GM19467 (cell line): ENCODE measurements at regions not wholly inside any gene's neighbourhood (a gene's known extent, or its start where the extent isn't known, plus 50 kb on each side); places are given as distances from the start of the nearest gene placed in this dataset.

Experiments
- ATAC-seq: cut with Tn5 transposase; IDR thresholded peaks from one replicate; pipeline ENCODE4 v1.9.1; 2021; ENCODE audit warnings: mild to moderate bottlenecking, moderate library complexity; ENCODE audit not compliant: unreplicated experiment

GRCh38 chr12:132408626-132409494 is 79.5 kb upstream of the GALNT9 start:
- no peak for ATAC-seq

DNA sequence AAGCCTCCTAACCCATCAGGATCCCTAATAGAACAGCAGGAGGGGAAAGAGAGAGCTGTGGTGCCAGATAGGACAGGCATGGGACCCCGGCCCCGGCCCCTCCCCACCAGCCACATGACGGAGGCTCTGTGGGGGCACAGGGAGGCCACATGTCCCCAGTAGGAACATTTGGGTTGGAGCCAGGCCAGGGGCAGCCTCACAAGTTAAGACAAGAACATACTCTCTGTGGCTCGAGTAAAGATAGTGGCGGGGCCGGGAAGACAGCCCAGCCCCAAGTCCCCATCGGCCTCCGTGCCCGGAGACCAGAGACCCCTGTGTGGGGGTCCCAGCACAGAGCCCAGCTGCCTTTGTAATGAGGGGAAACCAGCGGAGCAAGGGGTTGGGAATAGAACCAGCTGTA is 78.6 kb upstream of the GALNT9 start:
- no peak for ATAC-seq

DNA sequence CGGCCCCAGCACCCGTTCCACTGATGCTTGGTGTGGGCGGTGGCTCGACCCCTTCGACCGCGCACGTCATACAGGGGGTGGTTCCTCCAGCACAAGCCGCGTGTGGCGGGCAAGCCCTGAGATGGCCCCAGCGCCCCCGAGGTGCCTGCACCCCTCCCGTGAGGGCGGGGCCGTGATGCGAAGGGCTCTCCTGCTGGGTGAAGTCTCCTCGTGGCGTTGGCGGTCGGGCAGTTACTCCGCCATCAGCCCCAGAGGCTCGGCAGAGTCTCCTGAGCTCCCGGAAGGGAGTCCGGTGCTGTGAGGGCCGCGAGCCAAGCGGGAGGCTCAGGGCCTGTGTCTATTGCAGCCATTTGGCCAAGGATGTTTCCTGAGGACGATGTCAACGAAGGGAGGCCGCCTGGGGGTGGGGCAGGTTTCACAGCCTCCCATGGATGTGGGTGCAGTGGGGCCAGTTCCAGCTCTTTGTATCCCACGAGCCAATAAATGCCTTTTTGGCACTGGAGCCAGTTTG is 78.1 kb upstream of the GALNT9 start:
- ATAC-seq = no peak

DNA sequence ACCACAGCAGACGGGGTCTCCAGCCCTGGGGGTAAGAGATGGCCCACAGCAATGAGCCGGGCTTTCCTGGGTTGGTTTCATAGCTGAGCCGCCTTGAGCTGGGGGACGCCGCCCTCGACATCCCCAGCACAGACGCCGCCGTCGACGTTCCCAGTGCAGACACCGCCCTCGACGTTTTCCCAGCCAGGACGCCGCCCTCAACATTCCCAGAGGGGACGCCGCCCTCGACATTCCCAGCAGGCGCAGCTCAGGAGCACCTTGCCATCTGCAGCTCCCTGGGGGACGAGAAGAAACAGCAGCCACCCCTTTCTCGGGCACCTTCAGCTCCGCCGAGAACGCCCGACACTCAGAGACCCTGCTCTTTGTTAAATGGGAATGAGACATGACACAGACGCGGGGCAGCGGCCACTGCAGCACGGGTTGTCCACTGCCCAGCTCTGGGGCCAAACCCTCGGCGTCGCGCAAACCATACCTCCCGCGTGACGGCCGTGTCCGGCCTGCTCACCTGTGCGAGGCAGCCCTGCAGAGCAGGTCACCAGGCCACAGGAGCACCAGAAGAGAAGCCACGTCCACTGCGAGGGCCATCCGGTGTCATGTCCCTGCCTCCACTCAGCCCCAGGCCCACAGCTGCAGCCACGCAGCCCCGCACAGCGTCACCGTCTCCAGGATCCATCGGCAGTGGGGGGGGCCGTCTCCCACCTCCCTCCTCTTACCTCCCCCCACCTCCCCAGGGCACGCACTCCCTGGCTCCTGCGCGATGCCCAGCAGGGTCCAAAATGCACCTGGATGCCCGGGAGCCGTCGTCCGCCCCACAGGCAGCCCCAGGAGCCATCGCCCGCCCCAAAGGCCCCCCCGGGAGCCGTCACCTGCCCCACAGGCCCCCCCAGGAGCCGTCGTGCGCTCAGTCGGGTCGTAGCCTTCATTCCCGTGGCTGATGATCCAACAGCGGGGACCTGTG is 77.4 kb upstream of the GALNT9 start:
- ATAC-seq = no peak

- no peak for ATAC-seq
These were observed 76.4 kb upstream of the GALNT9 start for GRCh38 chr12:132405742-132406251.

DNA sequence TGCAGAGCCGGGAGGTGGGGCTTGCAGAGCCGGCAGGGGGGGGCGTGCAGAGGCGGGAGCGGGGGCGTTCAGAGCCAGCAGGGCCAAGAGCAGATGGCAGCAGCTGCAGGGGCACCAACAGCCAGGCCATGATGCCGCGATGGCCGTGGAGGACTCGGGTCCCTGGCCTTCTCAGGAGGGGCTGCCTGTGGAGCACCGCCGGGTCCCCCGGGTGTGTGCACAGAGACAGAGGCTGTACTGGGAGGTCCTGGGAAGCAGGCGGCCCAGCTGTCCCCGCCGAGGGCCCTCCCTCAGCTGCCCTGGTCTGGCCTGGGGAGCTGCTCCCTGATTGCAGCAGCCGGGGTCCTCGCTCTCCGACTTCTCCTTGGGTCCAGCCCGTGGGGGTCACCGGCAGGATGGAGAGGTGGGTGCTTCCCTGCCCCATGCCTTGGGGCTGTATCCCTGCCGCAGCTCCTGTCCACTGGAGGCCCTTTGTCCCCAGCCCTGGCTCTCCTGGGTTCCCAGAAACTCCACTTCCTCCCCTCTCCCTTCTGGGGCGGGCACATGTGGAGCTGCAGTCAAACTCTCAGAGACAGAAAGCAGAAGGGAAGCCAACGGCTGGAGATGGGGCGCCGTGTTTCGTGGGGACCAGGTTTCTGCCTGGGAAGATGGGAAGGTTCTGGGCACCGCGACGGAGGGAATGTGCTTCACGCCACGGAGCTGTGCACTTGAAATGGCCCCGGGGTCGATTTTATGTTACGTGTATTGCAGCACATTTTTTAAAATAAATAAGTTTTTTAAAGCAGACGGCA is 75.8 kb upstream of the GALNT9 start:
- no peak for ATAC-seq

GRCh38 chr12:132404435-132404855 is 75.1 kb upstream of the GALNT9 start:
- no peak for ATAC-seq

- ATAC-seq = no peak
These were observed 74.4 kb upstream of the GALNT9 start for GRCh38 chr12:132403636-132404434.

DNA sequence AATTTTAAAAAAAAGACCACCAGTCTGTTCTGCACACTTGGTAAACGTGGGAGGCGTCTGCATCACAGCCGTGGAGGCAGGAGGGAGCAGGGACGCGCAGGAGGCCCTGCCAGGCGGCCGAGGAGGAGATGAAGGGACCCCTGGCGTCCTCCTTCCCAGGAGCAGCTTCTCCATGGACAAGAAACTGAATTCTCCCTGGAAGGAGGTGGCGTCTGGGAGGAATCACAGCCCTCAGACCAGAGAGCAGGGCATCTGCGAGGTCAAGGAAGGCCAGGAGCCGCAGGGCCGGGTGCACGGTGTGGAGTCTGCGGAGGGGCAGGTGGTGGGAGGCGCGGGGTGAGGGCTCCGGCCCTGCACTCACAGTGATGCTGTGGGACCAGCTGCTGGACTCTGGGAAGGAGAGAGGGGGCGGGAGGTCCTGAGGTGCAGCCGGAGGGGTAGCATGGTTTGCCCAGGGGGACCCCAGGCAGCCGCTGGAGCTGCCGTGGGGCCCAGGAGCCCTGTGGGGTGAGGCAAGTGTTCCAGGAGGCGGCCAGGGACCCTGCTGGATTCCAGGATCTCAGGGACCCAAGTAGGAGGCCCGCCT is 73.5 kb upstream of the GALNT9 start:
- no peak for ATAC-seq

GRCh38 chr12:132401982-132402381 is 72.6 kb upstream of the GALNT9 start:
- no peak for ATAC-seq

GRCh38 chr12:132400011-132400641 is 70.7 kb upstream of the GALNT9 start:
- no peak for ATAC-seq

DNA sequence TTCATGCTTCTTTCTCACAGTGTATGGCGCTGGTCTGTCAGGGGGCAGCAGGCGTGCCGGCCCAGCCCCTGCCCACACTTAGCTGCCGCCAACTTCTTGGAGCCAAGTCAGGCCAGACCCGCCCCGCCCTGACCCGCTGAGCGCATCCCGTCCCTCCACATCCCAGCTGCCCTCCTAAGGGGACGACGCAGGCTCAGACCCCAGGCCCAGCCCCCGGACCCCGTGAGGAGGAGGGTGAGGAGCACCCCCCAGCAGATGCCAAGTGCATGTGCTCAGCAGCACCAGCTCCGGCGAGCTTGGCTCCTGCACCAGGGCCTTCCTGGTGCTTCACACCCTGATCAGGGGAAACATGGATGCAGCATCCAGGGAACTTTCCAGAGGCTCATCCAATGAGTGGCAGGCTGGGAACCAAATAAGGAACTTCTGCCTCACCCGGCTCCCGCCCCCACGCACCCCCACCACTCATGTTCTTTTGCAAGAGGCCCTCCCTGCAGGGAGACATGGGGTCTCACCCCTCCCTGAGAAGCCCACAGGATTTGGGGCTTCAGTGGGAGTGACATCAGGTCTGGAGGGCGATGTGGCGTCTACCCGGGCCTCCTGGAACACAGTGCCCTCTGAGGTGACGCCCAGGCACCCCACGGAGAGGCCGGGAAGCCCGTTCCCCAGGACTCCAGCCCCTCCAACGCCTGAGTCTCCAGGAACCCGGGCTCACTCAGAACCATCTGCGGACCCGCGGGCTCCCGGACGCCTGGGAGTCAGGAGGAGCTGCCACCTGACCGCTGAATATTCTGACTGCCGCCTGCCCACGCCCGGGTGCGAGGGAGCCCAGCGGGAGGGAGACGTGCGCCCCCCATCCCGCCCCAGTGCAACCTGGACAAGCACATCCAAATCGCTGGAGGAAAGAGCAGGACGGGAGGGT is 70.0 kb upstream of the GALNT9 start:
- ATAC-seq = no peak

DNA sequence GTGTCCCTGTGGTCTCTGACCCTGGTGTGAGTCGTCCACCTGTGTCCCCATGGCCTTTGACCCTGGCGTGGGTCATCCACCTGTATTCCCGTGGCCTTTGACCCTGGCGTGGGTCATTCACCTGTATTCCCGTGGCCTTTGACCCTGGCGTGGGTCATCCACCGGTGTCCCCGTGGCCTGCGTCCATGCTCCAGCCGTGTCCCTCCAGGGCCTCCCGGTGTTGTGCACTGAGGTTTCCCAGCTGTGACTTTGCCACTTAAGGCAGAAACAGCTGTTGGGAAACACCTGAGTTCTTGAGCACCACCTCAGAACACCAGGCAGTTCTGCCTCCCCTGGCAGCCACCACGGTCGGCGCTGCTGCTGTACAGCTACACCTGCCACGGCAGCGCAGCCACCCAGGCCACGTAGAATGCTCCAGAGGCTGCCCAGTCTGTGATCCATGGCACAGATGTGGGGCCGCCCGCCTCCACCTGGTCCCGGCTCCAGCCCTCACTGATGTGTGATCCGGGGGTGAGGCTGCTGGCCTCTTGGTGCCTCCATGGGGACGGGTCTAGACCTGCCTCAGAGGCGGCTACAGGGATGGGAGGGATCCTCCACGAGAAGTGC is 69.1 kb upstream of the GALNT9 start:
- ATAC-seq = no peak

DNA sequence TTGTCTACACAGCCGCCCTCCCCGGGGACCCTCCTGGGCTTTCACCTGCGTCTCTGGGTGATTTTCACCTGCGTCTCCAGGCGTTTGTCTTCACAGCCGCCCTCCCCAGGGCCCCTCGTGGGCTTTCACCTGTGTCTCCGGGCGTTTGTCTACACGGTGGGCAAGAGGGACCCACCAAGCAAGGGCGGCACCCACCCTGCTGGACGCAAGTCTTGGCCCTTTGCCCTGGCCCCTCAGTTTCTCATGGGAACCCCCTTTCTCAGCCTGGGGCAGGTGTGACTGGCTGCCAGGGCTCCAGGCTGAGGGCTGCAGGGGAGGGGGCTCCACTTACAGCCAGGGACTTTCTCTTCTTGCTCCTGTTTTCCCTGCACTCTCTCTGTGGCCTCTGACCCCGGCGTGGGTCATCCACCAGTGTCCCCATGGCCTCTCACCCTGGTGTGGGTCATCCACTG is 68.6 kb upstream of the GALNT9 start:
- ATAC-seq = no peak

- no peak for ATAC-seq
These were observed 68.0 kb upstream of the GALNT9 start for GRCh38 chr12:132397152-132397933.

DNA sequence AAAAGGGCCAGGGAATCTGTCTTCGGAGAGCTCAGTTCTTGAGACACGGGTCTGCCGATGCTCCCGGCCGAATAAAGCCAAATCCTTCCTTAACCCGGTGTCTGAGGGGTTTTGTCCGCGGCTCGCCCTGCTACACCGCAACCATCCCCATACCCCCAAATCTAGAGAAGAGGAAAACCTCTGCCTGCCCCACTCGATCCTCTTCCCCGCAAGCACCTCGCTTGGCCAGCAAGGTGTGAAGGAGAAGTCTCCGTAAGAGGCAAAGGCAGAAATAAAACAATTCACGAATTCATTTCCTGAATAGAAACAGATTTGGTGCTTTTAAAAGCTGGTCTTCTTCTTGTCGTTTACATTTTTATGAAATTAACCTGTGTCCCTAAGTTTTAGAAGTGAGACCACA is 67.3 kb upstream of the GALNT9 start:
- ATAC-seq = no peak

- no peak for ATAC-seq
These were observed 66.5 kb upstream of the GALNT9 start for GRCh38 chr12:132395908-132396305.
